Dermis microvascular lymphatic vessel endothelial cell (primary cell): ENCODE measurements at regions not wholly inside any gene's neighbourhood (a gene's known extent, or its start where the extent isn't known, plus 50 kb on each side); places are given as distances from the start of the nearest gene placed in this dataset.

Experiments
- DNase-seq, 2 donors: peaks; one replicate each; pipeline versions ENCODE4 v3.0.0 to v3.0.0-alpha.2; 2010; ENCODE audit warnings: low read depth in 2 of 2

DNA sequence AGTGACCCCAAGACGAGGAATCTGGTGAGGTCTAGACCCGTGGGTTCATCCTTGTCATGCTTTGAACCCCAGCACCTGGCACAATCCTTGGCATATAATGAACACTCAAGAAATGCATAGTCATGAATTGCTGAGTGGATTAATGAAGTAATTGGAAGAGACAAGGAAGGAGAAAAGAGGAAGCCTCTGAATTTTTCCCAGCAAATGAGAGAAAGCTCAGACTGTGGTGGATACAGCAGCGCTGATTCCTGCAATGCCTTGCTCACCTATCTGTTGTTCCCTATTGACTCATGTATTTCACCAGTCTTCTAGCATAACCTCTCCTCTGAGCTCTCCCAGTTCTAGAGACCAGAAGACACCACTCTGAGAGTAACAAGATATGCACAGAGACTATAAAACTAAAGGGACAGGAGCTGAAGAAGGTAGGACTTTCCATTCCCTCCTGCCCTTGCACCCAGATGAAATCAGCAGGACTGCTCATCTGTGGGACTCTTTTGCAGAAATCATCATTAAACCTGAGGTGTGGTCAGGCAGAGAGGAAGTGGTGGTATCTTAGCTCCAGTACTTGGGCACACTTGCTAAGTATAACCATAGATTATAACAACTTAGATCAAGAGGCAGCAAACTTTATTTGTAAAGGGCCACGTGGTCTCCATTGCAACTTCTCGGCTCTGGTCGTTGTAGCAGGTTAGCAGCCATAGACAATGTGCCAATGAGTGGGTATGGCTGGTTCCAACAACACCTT, 102.8 kb downstream of the MAF start:
- no peak for DNase-seq

DNA sequence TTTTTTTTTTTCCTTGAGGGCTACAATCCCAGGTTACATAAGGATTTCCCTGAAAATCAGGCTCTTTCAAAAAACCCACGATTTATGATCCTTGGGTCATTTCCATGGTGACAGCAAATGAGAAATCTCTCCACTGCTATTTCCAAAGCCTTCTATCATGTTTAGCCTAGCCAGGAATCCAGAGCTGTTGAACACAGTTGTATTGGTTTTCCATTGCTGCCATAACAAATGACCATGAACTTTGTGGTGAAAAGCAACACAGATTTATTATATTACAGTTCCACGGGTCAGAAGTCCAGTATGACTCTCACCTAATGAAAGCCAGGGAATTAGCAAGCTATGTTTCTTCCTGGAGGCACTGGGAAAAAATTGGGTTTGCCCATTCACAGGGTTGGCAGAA, 106.6 kb downstream of the MAF start:
- DNase-seq, result no peak

DNA sequence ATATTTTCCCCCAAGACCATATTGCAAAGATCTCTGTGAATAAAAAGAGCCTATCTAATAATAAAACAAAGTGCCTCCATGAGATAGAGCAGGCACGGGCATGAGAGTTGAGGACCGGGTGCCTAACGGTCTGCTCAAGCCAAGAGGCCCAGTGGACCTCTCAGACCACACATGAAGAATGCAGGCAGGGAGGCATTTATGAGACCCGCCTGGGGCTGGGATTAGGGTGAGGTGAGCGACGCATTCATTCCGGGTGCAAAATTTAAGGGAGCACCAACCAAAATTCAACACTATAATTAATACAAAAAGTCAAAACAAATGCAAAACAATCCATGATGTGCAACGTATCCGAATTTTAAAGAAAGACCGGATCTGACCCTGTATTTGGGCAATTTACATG, 108.5 kb downstream of the MAF start:
- DNase-seq, result no peak

DNA sequence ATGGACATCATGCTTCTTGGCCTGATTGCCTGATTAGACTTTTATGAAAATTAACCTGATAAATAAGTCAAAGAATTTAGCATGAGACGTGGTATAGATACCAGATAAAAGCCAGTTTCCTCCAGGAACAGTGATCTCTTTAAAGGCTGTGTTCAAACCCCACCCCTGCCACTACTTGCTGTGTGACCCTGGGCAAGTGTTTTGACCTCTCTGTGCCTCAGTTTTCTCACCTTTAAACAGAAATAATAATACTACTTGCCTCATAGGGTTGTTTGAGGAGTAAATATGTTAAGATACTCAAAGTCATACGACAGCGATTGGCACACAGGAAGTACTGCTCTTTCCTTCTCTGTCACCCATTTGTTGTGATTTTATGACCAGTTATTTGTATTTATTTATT, 115.5 kb downstream of the MAF start:
- no peak for DNase-seq

DNA sequence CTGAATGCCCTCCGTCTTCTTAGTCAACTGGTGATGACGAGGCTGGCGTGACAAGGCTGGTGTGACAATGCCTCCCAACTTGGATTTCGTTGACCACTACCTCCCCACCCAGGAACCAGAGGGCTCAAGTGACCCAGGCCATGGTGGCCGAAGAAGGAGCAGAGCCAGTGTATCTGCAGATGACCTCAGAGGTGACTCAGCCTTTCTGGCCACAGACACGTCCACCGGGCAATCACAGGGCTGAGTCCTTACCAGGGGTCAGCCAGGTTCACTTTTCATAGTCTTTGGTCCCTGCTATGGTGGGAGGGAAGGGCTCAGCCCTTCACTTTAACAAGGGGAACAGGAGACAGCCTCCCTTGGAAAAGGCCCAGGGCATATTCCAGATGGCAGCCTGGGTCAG, 116.3 kb downstream of the MAF start:
- no peak for DNase-seq

DNA sequence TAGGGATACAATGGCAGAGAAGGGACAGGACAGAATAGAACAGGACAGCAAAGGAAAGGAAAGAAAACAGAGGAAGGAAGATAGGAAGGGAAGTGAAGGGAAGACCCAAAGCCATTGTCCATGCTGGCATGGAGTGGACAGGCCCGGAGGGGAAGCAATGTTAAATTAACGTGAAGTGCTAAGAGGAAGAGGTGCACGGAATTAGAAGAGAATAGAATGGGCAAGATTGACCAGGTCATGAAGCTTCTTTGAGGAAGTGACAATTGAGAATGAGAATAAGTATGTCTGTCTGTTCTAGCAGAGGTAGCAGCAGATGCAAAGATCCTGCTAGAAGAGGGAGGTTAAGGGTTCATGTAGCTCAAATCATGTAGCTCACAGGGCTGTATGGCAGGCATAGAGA, 117.2 kb downstream of the MAF start:
- DNase-seq, result no peak

DNA sequence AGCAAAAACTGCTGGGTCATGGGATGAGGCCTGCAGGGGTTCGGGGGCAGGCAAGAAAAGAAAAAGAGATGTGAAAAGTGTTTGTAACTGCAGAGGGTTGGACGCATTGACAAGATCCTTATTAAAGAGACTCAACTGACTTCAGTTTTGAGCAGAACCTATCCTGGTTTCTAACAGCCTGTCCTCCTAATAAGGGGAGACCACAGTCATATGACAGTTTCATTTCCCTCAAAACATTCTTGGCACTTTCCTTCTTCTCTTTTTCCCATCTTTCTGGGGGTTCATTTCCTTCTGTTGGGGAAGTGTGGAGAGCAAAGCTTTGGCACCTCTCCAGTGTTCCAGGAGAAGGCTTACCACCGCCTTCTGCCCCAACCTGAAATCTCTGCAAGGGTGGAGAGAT, 118.5 kb downstream of the MAF start:
- no peak for DNase-seq

DNA sequence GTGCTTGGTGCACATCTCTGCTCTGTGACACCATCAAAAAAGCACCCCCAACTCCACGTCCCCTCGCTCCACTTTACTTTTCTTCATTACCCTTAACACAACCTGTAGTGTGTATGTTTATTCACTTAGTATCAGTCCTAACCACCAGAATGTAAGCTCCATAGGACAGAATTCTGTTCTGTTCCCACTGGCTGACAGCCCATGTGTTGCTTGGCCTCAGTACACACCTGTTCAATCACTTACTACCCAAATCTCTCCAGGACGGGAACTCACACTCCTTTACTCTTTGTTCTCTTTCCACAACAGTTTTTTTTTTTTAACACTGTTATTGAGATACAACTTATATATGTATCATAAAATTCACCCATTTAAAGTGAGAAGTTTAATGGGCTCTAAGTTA, 119.6 kb downstream of the MAF start:
- DNase-seq, result no peak

DNA sequence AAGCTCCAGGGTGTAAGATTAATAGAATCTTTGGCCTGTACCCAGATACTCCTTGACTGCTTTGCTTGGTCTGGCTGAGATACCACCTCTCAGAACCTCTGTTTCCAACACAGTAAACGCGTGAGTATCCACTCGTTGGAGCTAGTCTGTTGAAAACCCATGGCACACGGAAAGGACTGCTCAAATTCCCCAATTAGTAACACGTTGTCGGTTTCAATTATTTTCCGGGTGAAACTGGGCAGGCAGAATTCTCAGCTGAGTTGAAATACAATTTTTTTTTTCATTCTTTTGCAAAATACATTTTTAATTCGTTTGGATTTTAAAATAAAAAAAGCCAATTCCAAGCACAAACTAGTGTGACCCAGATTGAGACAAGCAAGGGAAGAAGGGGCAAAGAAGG, 120.5 kb downstream of the MAF start:
- DNase-seq, result no peak

DNA sequence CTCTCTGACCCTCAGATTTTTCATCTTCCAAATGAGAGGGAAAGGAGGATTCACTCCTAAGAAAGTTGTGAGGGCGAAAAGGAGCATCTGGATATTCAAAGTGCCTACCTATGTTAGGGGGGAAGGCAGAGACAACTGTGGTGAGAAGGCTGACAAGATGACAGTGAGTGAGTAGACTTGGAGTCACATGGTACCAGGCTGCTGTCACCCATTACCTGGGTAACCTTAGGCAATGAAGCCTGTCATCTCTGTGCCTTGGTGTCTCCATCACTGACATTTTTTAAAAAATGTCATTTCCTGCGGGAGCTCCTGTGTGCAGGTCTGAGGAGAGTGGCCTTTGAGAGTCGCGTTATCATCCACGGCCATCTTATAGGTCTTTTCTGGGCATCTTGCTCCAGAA, 124.0 kb downstream of the MAF start:
- DNase-seq, result no peak

DNA sequence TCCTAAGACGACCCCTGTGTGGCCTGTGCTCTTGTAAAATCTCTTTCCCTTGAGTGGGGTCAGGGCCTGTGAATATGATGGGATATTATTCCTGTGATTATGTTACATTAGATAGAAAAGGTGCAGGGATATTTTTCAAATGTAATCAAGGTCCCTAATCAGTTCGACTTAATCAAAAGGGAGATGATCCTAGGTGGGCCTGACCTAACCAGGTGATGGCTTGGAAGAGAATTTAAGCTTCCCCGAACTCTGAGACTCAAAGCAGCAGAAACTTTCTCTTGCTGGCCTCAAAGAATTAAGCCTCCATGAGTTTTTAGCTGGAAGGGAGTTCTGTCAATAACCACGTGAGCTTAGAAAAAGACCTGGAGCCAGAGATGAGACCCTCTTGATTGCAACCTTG, 124.7 kb downstream of the MAF start:
- DNase-seq, result no peak

DNA sequence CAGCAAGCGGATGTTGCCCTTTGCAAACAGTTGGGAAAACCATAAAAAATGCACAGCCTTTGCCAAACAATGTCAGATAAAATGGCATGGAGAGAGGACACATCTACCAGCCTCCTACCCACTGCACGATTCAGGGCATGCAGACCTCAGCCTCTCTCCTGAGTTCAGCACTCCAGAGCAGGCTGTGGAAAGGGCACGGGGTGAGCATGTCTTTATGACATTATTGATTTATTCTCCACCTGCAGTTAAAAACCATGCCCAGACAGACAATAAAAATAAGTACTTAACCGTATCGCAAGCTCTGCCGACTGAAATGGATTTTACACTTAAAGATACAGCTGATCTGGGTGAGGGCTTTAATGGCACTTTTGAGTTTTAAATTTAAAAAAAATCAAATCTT, 127.1 kb downstream of the MAF start:
- DNase-seq, result no peak

DNA sequence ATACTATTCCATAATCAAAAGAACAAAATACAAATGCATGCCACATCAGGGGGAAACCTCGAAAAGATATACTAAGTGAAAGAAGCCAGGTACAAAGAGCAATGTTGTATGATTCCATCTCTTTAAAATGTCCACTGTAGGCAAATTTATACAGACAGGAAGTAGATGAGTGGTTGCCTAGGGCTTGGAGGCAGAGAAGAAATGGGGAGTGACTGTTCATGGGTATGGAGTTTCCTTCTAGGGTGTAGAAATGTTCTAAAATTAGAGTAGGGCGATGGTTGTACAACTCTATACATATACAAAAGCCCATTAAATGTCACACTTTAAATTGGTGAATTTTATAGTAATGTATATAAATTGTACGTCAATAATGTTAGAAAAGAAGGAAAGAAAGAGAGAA, 128.1 kb downstream of the MAF start:
- no peak for DNase-seq

DNA sequence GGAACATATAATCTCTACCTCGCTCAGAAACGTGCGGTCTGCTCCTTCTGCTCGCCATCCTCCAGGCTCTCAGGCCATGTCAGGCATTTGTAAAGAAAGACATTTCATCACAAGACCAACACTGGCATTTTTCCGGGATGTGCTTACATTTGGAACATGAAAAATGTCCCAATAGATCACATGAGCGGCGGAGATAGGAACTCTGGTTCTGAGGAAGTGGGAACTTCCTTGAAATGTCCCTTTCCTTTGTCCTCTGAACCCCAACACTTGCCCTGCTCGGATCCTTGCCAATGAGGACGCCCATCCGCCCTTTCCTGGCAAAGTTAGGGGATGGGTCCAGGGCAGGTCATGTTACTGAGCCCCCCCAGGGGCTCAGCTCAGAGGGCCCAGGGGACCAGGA, 130.5 kb downstream of the MAF start:
- no peak for DNase-seq

DNA sequence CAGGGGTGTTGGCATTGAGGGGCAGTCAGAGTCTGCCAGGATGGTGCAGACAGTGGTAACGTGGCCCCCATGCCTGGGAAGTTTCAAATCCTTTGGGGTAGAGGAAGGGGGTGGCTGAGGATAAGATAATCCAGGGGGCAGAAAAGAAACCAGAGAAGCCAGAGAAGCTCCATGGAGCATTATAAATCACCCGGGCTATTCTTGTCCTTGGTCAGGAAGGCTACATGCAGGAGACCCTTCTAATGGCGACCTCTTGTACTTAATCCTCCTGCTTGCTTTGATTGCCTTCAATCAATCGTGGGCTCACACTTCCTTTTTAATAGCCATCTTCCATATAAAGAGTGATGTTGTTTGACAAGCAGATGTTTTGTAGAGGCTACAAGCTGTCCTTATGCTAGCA, 131.9 kb downstream of the MAF start:
- DNase-seq, result no peak

DNA sequence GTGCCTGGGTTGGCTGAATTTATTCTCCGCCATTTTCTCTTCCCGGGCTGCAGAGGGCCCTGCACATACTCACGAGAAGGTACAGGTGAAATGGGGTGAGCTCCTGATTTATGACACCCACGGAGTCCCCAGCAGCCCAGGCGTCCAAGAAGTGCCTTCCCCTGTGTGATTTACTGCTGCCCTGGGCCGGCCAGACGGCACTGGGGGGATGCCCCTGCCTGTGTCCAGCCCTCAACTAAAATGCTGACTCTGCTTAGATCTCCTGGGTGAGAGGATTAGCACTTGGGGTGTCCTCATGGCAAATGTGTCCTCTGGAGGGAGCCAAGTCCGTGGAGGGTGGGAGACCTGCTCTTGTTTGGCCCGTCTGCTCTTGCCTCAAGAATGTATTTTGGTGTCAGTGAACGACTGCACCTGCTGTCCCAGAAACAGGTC, 132.4 kb downstream of the MAF start:
- no peak for DNase-seq

DNA sequence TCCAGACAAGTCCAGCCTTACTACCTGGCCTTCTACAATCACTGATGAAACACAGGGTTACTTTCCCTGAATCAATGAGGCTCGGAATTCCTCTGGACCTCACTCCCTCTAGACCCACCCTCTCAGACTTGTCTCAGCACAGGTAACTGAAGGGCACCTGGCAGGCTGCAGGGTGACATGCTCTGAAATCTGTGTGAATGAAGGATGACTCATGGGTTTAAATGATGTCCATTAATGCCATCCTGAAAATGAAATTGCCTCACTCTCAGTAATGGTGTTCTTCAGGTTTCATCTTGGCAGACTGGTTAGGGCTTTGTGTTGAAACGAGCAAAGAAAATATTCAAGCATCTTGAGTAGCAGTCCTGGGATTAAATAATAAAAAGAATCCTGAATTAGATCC, 134.4 kb downstream of the MAF start:
- no peak for DNase-seq

DNA sequence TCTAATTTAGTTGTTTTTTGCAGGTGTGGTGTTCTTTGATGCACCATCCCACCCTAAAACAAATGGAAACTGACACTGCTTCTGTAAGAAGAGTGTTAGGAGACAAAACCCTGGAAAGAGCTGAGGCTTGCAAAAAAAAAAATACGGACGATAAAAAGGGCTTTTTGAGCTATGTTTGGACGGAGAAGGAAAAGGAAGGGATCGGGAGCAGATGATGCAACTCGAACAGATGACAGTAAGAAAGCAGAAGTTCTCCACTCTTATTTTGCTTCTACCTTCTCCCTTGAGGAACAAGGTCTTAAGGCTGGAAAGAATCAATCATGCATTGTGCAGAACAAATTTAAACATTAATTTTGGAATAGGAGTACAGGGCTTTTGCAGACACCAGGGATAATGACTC, 136.7 kb downstream of the MAF start:
- DNase-seq, result no peak

DNA sequence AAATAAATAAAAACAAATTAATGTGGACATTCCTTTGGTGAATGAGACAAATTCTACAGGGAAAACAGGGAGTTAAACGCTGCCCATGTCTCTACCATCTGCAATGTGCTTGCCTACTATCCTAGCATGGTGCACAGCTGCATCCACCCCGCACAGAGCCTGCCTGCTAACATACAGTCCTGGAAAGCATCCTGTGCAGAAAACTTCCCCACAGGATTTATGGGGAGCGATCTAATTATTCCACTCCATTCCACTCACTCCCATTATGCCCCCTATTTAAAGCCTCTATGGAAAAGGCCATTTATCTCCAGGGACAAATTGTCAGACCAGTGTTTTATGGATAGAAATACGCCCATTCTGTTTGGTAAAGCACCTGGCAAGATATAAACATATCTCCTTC, 144.5 kb downstream of the MAF start:
- no peak for DNase-seq

DNA sequence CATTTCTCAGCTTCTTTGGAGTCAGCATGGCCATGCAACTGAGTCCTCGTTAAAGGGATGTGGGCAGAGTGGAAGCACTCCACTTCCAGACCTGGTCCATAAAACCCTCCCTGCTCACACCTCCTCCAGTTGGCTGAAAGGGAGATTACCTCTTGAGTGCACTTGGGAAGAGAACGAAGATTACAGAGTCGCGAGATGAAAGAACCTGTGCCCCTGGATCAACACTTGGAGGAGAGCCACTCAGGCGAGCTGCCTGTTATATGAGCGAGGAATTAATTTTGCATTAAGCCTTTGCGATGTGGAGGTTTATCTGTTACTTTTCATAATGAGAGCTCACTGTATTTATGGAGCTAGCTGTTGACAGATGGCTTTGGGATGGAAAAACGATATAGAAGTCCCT, 147.9 kb downstream of the MAF start:
- DNase-seq, result no peak

DNA sequence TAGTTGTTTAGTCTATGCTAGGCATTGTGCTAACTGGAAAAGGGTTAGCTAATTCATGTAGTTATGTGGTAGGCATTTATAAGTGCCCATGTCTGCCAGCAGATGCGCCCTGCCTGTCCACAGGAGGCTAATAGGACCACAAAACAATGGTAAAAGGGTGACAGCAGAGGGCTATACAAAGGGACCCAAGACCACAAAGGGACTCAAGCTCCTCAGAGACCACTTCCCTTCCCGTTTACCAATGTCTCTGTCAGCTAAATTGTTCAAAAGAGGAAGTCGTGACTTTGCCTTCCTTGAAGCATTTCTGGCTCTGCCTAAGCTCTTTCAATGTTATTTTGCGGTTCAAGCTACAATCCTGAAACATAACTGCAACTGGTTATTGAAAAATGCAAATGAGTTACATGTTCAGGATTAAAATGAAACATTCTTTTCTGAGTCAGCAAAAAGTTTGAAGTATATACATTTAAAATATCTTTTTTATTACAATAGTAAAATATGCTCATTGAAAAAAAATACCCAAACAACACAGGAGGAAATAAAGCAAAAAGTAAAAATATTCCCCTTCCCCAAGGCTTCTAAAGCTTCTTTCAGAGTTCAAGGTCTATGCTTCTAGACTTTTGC, 149.2 kb downstream of the MAF start:
- DNase-seq, result no peak

DNA sequence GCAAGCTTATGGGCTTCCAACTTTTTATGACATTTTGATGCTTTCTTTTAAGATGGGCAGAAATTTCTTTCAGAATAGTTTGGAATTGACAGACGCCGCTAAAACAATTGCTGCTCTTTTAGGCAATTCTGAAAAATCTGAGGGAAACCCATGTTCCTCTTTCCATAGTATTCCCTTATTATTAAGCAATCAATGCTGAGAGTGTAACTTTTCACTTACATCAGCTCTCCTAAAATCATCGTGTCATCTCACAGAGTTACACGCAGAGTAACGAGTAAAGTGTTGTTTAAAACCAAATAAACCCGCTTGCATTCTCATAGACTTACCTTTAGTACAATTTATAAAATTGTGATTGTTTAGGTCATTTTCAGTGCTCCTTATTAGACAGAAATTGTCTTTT, 150.6 kb downstream of the MAF start:
- DNase-seq, result no peak

DNA sequence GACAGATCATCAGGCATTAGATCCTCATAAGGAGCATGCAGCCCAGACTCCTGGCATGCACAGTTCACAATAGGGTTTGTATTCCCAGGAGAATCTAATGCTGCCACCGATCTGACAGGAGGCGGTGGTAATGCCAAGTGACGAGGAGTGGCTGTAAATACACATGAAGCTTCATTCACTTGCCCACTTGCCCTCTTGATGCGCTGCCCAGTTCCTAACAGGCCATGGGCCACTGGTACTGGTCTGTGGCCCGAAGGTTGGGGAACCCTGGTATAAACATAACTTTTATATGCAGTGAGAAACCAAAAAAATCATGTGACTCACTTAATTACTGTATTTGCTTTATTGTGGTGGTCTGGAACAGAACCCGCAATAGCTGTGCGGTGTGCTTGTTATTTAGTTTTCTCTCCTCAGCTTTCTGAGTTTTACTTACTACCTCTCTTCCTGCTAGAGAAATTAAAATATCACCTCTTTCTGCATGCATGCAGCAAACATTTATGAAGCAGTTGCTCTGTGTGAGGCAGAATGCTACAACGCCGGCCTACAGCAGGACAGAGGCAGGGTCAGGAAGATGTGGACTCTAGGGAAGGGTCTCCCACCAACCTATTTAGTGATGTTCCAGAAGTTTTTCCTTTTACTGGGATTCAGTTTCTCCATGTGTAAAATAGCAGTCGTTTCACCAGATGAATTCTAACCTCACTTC, 151.3 kb downstream of the MAF start:
- DNase-seq, result no peak
